Activated CD8-positive, alpha-beta T cell treated with anti-CD3 and anti-CD28 coated beads for 36 hours (primary cell): ENCODE measurements at regions not wholly inside any gene's neighbourhood (a gene's known extent, or its start where the extent isn't known, plus 50 kb on each side); places are given as distances from the start of the nearest gene placed in this dataset.

Experiments
- ATAC-seq: fragments of 200-7000 bp; cut with Tn5 transposase; one replicate; pipeline ENCODE4 v1.10.0; 2021; ENCODE audit warnings: mild to moderate bottlenecking, moderate library complexity
- CTCF ChIA-PET: fragments of 350-600 bp; sonication (Branson Sonifier 250); formaldehyde crosslinking; loops from one replicate; lab custom pipeline; 2021; ENCODE audit warnings: antibody characterized with exemption; lab: Charles Lee
- POLR2A ChIA-PET: fragments of 350-600 bp; sonication (Branson Sonifier 250); formaldehyde crosslinking; loops from one replicate; lab custom pipeline; 2021; ENCODE audit warnings: antibody characterized with exemption; lab: Charles Lee
- DNase-seq: peaks from one replicate; pipeline ENCODE4 v3.0.0-alpha.2; 2020
- H3K27ac Mint-ChIP-seq: one replicate; pipeline ENCODE4 v1.8.0; 2021; ENCODE audit warnings: mild to moderate bottlenecking, mixed read lengths
- H3K27me3 Mint-ChIP-seq: one replicate; pipeline ENCODE4 v1.8.0; 2021; ENCODE audit warnings: mixed read lengths
- H3K36me3 Mint-ChIP-seq: one replicate; pipeline ENCODE4 v1.8.0; 2021; ENCODE audit warnings: low read depth, mixed read lengths
- H3K4me1 Mint-ChIP-seq: one replicate; pipeline ENCODE4 v1.8.0; 2021; ENCODE audit warnings: low read depth, mixed read lengths
- H3K4me3 Mint-ChIP-seq: one replicate; pipeline ENCODE4 v1.8.0; 2021; ENCODE audit warnings: mild to moderate bottlenecking, moderate library complexity, mixed read lengths
- H3K9me3 Mint-ChIP-seq: one replicate; pipeline ENCODE4 v1.8.0; 2021; ENCODE audit warnings: mixed read lengths
- intact Hi-C: fragments of 100-400 bp; cut with micrococcal nuclease; formaldehyde crosslinking; loops from one replicate; pipeline ENCODE4 v1.10.0; 2022
- TF ChIP-seq, protein P1 (sequence below): fragments of 200-600 bp; IDR thresholded peaks from one replicate; pipeline ENCODE4 v1.8.0; 2022; ENCODE audit warnings: antibody characterized with exemption, mild to moderate bottlenecking

DNA sequence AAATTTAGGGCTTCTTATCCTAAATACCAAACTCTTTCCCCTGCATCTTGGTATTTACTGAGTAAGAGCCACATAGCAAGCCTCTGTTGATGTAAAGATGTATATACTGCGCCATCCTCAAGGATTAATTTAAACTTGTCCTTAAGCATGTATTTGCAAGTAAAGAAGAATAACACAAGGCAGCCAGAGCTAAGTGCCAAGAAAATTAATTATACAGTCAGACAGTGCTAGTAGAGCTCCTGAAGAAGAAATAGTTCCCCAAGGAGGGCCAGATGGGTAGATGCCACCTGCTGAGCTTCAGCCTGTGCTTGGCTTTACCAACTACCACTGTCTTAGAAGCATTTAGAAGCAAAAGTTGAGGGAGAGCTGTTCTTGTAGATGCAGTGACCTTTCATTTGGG is 470.0 kb downstream of the BUD13 start:
- H3K4me1 Mint-ChIP-seq, result no peaks in the 10 kb centered on the region
- intact Hi-C loops, result no loop called here
- TF ChIP-seq, protein P1, sequence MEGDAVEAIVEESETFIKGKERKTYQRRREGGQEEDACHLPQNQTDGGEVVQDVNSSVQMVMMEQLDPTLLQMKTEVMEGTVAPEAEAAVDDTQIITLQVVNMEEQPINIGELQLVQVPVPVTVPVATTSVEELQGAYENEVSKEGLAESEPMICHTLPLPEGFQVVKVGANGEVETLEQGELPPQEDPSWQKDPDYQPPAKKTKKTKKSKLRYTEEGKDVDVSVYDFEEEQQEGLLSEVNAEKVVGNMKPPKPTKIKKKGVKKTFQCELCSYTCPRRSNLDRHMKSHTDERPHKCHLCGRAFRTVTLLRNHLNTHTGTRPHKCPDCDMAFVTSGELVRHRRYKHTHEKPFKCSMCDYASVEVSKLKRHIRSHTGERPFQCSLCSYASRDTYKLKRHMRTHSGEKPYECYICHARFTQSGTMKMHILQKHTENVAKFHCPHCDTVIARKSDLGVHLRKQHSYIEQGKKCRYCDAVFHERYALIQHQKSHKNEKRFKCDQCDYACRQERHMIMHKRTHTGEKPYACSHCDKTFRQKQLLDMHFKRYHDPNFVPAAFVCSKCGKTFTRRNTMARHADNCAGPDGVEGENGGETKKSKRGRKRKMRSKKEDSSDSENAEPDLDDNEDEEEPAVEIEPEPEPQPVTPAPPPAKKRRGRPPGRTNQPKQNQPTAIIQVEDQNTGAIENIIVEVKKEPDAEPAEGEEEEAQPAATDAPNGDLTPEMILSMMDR, result no peak
- no peak overlapping the region for H3K27ac Mint-ChIP-seq
- H3K4me3 Mint-ChIP-seq, result no peak overlapping the region
- no peak for ATAC-seq
- DNase-seq, result no peak
- no peaks in the 10 kb centered on the region for H3K36me3 Mint-ChIP-seq
- H3K27me3 Mint-ChIP-seq, result peaks cover 1% of the 10 kb centered on the region
- no peaks in the 10 kb centered on the region for H3K9me3 Mint-ChIP-seq
- ChIA-PET CTCF (no interaction called here), POLR2A (no interaction called here)

DNA sequence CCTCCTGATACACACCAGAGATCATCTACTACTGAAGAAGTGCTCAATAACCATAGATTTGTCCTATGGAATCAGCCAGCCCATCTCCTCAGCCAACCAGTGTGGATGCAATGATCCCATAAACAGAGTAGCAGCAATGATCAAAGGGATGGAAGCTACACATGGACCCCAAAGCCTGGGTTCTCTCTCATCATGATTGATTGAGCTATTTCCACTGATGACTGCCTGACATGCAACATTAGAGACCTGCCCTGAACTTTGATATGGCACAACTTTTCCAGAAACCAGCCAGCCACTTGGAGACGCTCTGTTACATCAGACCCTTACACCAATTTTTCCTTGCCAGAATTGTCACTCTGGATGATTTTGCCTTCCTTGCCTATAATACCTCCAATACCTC is 471.6 kb downstream of the BUD13 start:
- peaks cover 1% of the 10 kb centered on the region for H3K27me3 Mint-ChIP-seq
- H3K4me3 Mint-ChIP-seq, result no peak overlapping the region
- H3K36me3 Mint-ChIP-seq, result no peaks in the 10 kb centered on the region
- intact Hi-C loops, result no loop called here
- H3K27ac Mint-ChIP-seq, result no peak overlapping the region
- TF ChIP-seq, protein P1, result no peak
- DNase-seq, result no peak
- CTCF ChIA-PET, result no interaction called here
- ATAC-seq, result no peak
- H3K4me1 Mint-ChIP-seq, result no peaks in the 10 kb centered on the region
- no peaks in the 10 kb centered on the region for H3K9me3 Mint-ChIP-seq
- POLR2A ChIA-PET, result no interaction called here

GRCh38 chr11:116300232-116300631 is 472.6 kb downstream of the BUD13 start:
- no peak overlapping the region for H3K4me3 Mint-ChIP-seq
- no peak overlapping the region for H3K27ac Mint-ChIP-seq
- no peaks in the 10 kb centered on the region for H3K4me1 Mint-ChIP-seq
- intact Hi-C loops, result no loop called here
- no peak for ATAC-seq
- DNase-seq, result no peak
- peaks cover 1% of the 10 kb centered on the region for H3K27me3 Mint-ChIP-seq
- CTCF ChIA-PET, result no interaction called here
- POLR2A ChIA-PET, result no interaction called here
- no peaks in the 10 kb centered on the region for H3K36me3 Mint-ChIP-seq
- TF ChIP-seq, protein P1, result no peak
- no peaks in the 10 kb centered on the region for H3K9me3 Mint-ChIP-seq

DNA sequence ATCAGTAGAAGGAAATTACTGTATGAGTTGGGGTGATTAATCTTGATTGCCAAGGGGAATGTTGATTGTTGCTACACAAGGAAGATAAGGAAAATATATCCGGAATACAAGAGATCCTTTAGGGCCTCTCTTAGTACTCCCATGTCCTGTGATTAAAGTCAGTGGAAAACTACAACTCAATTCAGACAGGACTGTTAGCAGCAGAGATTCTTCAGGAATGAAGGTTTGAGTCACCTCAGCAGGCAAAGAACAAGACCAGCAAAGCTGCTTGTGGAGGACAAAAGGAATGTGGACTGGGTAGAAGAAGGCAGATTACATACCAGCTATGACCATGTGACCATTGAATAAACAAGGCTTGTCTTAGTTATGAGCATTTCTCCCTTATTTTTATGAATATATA is 478.2 kb downstream of the BUD13 start:
- ATAC-seq, result no peak
- DNase-seq, result no peak
- H3K27me3 Mint-ChIP-seq, result no peaks in the 10 kb centered on the region
- no peak overlapping the region for H3K4me3 Mint-ChIP-seq
- H3K9me3 Mint-ChIP-seq, result peaks cover 3% of the 10 kb centered on the region
- H3K4me1 Mint-ChIP-seq, result no peaks in the 10 kb centered on the region
- TF ChIP-seq, protein P1, result no peak
- no peaks in the 10 kb centered on the region for H3K36me3 Mint-ChIP-seq
- CTCF ChIA-PET, result no interaction called here
- no peak overlapping the region for H3K27ac Mint-ChIP-seq
- intact Hi-C loops, result no loop called here
- POLR2A ChIA-PET, result interaction anchor here (0.6 kb wide), 1 partner anchor 1273 kb away, joined by 3 read pairs; no protein-coding TSS in a partner anchor

GRCh38 chr11:116287866-116288265 is 484.9 kb downstream of the BUD13 start:
- H3K27me3 Mint-ChIP-seq, result no peaks in the 10 kb centered on the region
- TF ChIP-seq, protein P1, result no peak
- H3K36me3 Mint-ChIP-seq, result no peaks in the 10 kb centered on the region
- DNase-seq, result no peak
- no peak overlapping the region for H3K4me3 Mint-ChIP-seq
- ChIA-PET CTCF (no interaction called here), POLR2A (no interaction called here)
- ATAC-seq, result no peak
- no peak overlapping the region for H3K27ac Mint-ChIP-seq
- peaks cover 3% of the 10 kb centered on the region for H3K9me3 Mint-ChIP-seq
- H3K4me1 Mint-ChIP-seq, result no peaks in the 10 kb centered on the region
- intact Hi-C loops, result no loop called here
